GM12865 (cell line): ENCODE measurements at regions not wholly inside any gene's neighbourhood (a gene's known extent, or its start where the extent isn't known, plus 50 kb on each side); places are given as distances from the start of the nearest gene placed in this dataset.

Experiments
- DNase-seq: peaks from one replicate; pipeline ENCODE4 v3.0.0; 2010; ENCODE audit warnings: low read depth
- H3K4me3 ChIP-seq: 2 replicates; pipeline ENCODE4 v1.5.1; 2011; ENCODE audit warnings: mild to moderate bottlenecking, low read depth, low read length, control low read depth
- TF ChIP-seq, protein P1 (sequence below): IDR thresholded peaks from 2 replicates; pipeline ENCODE4 v1.5.1; 2011; ENCODE audit warnings: low read length, control low read depth, low read depth, inconsistent platforms; ENCODE audit not compliant: insufficient read depth; ENCODE audit errors: missing control alignments

GRCh38 chr12:76627346-76628135, 68.0 kb upstream of the OSBPL8 start:
- H3K4me3 ChIP-seq = no peak overlapping the region
- DNase-seq = no peak
- TF ChIP-seq, protein P1, sequence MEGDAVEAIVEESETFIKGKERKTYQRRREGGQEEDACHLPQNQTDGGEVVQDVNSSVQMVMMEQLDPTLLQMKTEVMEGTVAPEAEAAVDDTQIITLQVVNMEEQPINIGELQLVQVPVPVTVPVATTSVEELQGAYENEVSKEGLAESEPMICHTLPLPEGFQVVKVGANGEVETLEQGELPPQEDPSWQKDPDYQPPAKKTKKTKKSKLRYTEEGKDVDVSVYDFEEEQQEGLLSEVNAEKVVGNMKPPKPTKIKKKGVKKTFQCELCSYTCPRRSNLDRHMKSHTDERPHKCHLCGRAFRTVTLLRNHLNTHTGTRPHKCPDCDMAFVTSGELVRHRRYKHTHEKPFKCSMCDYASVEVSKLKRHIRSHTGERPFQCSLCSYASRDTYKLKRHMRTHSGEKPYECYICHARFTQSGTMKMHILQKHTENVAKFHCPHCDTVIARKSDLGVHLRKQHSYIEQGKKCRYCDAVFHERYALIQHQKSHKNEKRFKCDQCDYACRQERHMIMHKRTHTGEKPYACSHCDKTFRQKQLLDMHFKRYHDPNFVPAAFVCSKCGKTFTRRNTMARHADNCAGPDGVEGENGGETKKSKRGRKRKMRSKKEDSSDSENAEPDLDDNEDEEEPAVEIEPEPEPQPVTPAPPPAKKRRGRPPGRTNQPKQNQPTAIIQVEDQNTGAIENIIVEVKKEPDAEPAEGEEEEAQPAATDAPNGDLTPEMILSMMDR = no peak

DNA sequence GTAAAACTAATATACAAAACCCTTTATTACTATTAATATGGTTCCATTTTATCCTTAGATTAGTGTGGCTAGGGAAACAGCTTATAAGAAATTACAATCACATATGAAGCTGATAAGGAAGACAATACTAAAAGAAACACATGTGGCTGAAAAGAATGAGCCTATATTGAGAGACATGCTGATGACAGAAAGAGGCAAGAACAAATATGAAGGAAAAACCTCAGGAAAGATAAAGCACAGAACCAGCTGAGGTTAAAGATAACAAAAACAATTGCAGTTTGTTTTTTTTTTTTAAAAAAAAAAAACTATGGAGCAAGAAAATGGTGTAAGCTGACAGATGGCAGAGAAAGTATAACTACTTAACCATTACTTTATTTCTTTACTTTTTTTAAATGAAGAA, 69.2 kb upstream of the OSBPL8 start:
- no peak overlapping the region for H3K4me3 ChIP-seq
- TF ChIP-seq, protein P1 = no peak
- DNase-seq = no peak

GRCh38 chr12:76631741-76632140, 72.2 kb upstream of the OSBPL8 start:
- H3K4me3 ChIP-seq = no peak overlapping the region
- no peak for DNase-seq
- TF ChIP-seq, protein P1 = no peak

GRCh38 chr12:76633415-76633814, 73.8 kb upstream of the OSBPL8 start:
- DNase-seq = no peak
- no peak overlapping the region for H3K4me3 ChIP-seq
- TF ChIP-seq, protein P1 = no peak

GRCh38 chr12:76634133-76634532, 74.6 kb upstream of the OSBPL8 start:
- no peak overlapping the region for H3K4me3 ChIP-seq
- DNase-seq = no peak
- TF ChIP-seq, protein P1 = no peak

DNA sequence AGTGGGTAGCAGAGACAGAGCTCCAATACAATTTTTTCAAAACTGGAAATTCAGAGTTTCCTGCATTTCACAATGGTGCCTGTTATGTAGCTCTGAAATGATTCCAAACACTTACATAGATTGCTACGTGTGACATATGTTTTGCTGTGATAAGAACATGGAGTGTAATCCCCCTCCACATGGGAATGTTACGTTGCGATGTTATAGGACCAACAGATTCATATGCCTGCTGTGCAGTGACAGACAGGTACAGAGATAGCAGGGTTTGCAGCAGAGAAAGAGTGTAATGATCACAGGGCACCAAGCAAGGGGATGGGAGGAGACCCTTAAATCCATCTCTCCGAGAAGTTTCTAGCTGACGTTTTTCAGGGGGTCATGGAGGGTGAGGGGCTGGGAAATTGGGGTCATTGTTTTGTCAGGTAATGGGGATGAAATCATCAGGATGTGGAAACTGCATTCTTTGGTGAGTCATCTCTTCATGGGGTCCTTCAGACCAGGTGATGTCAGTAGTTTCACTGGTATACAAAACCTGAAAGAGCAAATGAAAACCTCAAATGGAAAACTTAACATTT, 76.6 kb upstream of the OSBPL8 start:
- H3K4me3 ChIP-seq = no peak overlapping the region
- TF ChIP-seq, protein P1 = no peak
- no peak for DNase-seq
